Right atrium auricular region (tissue), 2 donors: ENCODE measurements at regions not wholly inside any gene's neighbourhood (a gene's known extent, or its start where the extent isn't known, plus 50 kb on each side); places are given as distances from the start of the nearest gene placed in this dataset.

Experiments used
- DNase-seq: peaks from one replicate; pipeline ENCODE4 v3.0.0-alpha.2; 2019; ENCODE audit warnings: low spot score
- H3K27ac ChIP-seq, 2 donors: fragments of 200-600 bp; sonication (generic); 1 replicate in 1 of 2; 2 replicates in 1 of 2; pipeline ENCODE4 v1.5.1; 2016 to 2019
- H3K27me3 ChIP-seq, 2 donors: fragments of 200-600 bp; sonication (generic); one replicate each; pipeline versions ENCODE4 v1.5.1 to v1.6.0; 2017 to 2019
- H3K36me3 ChIP-seq: fragments of 200-600 bp; sonication (generic); one replicate; pipeline ENCODE4 v1.5.1; 2016
- H3K4me1 ChIP-seq, 2 donors: fragments of 200-600 bp; sonication (generic); one replicate each; pipeline versions ENCODE4 v1.5.1 to v1.6.0; 2017 to 2019
- H3K4me3 ChIP-seq, 2 donors: fragments of 200-600 bp; sonication (generic); 1 replicate in 1 of 2; 2 replicates in 1 of 2; pipeline ENCODE4 v1.5.1; 2017 to 2019; ENCODE audit warnings: mild to moderate bottlenecking in 1 of 2, moderate library complexity in 1 of 2
- H3K9me3 ChIP-seq, 2 donors: fragments of 200-600 bp; sonication (generic); one replicate each; pipeline ENCODE4 v1.5.1; 2019
- CTCF ChIP-seq, 2 donors: fragments of 200-600 bp; sonication (generic); IDR thresholded peaks; one replicate each; pipeline ENCODE4 v1.5.1; 2019; ENCODE audit warnings: antibody characterized with exemption in 2 of 2

GRCh38 chr14:22124073-22124613 is 450.5 kb upstream of the OR4E1 start:
- Histone ChIP-seq H3K9me3 (no peaks in the 10 kb centered on the region), H3K36me3 (no peaks in the 10 kb centered on the region)

GRCh38 chr14:22122829-22123560 is 449.4 kb upstream of the OR4E1 start:
- Histone ChIP-seq H3K4me3 (no peak overlapping the region), H3K4me1 (no peaks in the 10 kb centered on the region), H3K27ac (no peak overlapping the region), H3K9me3 (peaks cover 0 to 10% of the 10 kb centered on the region in 2 donors), H3K27me3 (no peaks in the 10 kb centered on the region), H3K36me3 (no peaks in the 10 kb centered on the region)
- TF ChIP-seq CTCF (IDR thresholded peaks at IDR 0.05): no peak
- DNase-seq: no peak

More at GRCh38 chr14:22124073-22124613, 450.5 kb upstream of the OR4E1 start:
- DNase-seq: no peak
- no peaks in the 10 kb centered on the region for H3K4me1 ChIP-seq
- TF ChIP-seq CTCF (IDR thresholded peaks at IDR 0.05): no peak
- no peak overlapping the region for H3K27ac ChIP-seq
- H3K27me3 ChIP-seq: no peaks in the 10 kb centered on the region
- H3K4me3 ChIP-seq: no peak overlapping the region

- peaks cover 0 to 10% of the 10 kb centered on the region in 2 donors for H3K9me3 ChIP-seq
- H3K4me1 ChIP-seq: no peaks in the 10 kb centered on the region
- H3K27me3 ChIP-seq: no peaks in the 10 kb centered on the region
- no peaks in the 10 kb centered on the region for H3K36me3 ChIP-seq
- no peak for DNase-seq
- H3K27ac ChIP-seq: no peak overlapping the region
- no peak for TF ChIP-seq CTCF (IDR thresholded peaks at IDR 0.05)
- H3K4me3 ChIP-seq: no peak overlapping the region
Measured at GRCh38 chr14:22122227-22122818, 448.7 kb upstream of the OR4E1 start.

GRCh38 chr14:22118899-22119477 is 445.4 kb upstream of the OR4E1 start:
- TF ChIP-seq CTCF (IDR thresholded peaks at IDR 0.05): no peak
- DNase-seq: no peak
- peaks cover 0 to 10% of the 10 kb centered on the region in 2 donors for H3K9me3 ChIP-seq

GRCh38 chr14:22113401-22113800 is 439.8 kb upstream of the OR4E1 start:
- Histone ChIP-seq H3K4me1 (no peaks in the 10 kb centered on the region), H3K27ac (no peak overlapping the region), H3K36me3 (no peaks in the 10 kb centered on the region), H3K27me3 (no peaks in the 10 kb centered on the region), H3K9me3 (peaks cover 0 to 4% of the 10 kb centered on the region in 2 donors), H3K4me3 (no peak overlapping the region)
- no peak for DNase-seq
- no peak for TF ChIP-seq CTCF (IDR thresholded peaks at IDR 0.05)

More at GRCh38 chr14:22118899-22119477, 445.4 kb upstream of the OR4E1 start:
- H3K27ac ChIP-seq: no peak overlapping the region
- H3K27me3 ChIP-seq: no peaks in the 10 kb centered on the region
- H3K36me3 ChIP-seq: no peaks in the 10 kb centered on the region
- H3K4me1 ChIP-seq: no peaks in the 10 kb centered on the region
- H3K4me3 ChIP-seq: no peak overlapping the region
